ENCODE measurements at regions not wholly inside any gene's neighbourhood (a gene's known extent, or its start where the extent isn't known, plus 50 kb on each side); places are given as distances from the start of the nearest gene placed in this dataset.

- DNase-seq, result no peak
These were observed 549.9 kb upstream of the RGS18 start for GRCh38 chr1:191608367-191608766.

GRCh38 chr1:191609305-191609704 lies 549.0 kb upstream of the RGS18 start:
- DNase-seq, result no peak

DNA sequence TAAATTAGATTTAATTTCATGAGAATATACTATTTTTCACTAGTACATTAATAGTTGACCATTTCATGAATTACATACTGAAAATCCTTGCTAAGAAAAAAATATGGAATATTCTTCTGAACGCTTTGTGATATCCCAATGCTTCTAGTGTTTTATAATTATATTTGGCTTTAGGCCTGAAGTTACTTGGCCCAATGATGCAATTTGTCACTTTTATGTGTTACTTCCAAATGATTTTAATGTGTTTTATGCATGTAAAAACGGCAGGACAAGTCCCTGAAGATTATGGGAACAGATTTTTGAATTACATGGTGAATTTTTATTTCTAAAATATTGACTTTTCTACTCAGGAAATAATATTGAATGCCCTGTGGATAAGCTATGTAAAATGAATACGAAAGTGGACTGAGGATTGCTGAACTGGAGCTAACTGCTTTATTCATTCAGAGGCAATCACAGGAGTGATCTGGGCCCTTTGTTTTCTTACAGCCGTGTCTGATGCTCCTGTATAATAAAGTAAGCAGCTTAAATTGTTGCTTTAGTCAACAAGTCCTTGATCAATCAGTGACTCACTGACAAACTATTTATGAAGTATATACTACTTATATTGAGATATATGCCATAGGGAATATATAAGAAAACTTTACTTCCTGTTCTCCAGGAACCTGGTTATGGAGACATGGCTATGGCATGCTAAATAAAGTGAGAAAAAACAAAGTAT lies 543.0 kb upstream of the RGS18 start:
- no peak for DNase-seq

- no peak for DNase-seq
These were observed 540.1 kb upstream of the RGS18 start for GRCh38 chr1:191618181-191618580.

DNA sequence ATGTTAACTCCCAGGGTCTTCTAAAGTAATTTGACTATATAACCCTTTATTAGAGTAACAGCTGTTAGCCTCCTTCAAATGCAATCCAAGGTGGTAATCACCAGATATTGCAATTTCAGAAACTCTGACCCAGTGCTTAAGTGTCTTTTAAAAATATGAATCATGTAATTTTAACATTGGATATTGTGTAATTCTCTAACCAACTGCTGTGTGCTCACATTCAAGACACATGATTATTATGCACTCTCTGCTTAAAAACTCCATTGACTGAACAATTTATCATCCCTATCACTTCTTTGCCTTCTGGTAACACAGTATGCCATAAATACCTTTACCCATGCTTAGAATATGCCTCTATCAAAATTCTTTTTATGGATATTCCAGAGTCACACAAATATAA lies 537.4 kb upstream of the RGS18 start:
- no peak for DNase-seq

GRCh38 chr1:191624044-191624443 lies 534.2 kb upstream of the RGS18 start:
- DNase-seq, result no peak

DNA sequence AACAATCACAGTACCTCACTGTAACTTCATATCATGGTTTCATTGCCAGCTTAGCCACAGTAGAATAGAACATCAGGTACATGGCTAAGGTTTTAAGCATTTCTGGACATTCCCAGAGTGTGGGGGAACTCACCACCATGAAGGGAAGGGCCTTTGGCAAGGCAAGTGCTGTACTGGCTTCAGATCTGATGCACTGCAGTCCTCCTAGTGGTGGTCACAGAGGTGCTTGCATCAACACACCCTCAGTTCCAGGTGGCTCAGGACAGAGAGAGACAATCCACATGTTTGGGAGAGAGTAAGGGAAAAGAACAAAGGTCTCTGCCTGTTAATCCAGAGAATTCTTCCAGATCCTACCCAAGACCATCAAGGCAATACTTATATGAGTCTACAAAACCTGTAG lies 528.4 kb upstream of the RGS18 start:
- DNase-seq, result no peak

- no peak for DNase-seq
These were observed 523.3 kb upstream of the RGS18 start for GRCh38 chr1:191634801-191635508.

DNA sequence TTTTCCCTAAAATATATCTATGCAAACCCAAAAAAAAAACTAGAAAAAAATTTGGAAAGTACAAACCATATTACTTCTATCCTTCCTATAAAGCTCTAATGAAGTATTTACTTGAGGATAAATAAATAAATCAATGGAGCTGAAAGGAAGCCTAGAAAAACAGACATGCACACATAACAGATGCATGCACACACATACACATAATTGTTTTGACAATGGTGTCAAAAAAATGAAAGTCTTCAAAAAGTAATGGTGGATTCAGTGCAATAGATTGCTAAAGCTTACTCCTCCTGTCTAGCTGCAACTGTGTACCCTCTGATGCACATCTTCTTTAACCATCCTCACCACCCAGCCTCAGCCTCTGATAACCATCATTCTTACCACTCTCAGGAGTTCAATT lies 521.9 kb upstream of the RGS18 start:
- DNase-seq, result no peak

- DNase-seq, result no peak
These were observed 516.6 kb upstream of the RGS18 start for GRCh38 chr1:191641420-191642260.

DNA sequence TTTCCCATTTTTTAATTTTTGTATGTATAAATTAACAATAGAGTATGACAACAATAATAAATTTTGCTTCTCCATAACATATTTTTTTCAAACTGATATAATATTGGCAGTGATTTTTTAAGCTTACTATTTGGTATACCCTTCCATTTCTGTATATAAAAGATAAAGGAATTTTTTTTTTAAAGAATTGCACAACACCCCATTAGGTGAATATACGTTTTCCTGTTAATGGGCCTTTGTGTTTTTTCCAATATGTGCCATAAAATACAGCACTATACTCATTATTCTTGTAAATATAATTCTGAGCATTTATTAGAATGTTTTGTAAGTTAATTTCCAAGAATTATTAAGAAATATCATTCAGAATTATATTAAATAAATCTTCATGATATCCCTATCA lies 515.2 kb upstream of the RGS18 start:
- no peak for DNase-seq

DNA sequence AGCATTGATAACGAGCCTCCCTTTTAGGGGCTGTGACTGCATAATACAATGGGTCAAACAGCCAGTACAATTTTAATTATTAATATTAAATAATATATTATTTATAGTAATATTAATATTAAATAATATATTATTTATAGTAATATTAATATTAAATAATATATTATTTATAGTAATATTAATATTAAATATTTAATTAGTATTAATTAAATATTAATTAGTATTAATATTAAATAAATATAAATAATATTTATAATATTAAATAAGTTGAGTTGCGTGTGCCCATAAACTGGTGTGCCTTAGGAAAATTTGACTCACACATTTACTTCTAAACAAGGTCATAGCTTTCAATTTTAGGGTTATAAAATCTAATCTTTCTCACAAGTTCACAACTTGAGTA lies 509.3 kb upstream of the RGS18 start:
- DNase-seq, result no peak

DNA sequence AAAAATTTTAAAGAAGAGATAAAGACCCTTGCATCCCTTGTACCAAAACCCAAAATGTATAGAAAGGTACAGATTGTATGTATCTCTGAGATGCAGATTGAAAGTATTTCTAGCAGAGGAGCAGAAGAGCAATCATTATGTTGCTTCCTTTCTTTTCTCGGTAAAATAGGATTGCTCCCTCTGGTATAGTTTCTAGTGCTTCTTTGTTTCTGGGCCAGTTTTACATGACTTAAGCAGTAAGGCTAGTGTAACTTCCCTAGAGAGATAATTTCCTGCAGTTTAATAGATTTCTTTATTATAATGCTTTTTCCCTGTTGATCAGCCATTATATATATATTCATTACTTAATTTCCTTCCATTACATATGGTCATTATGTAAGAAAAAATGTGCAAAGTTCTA lies 496.2 kb upstream of the RGS18 start:
- DNase-seq, result no peak

DNA sequence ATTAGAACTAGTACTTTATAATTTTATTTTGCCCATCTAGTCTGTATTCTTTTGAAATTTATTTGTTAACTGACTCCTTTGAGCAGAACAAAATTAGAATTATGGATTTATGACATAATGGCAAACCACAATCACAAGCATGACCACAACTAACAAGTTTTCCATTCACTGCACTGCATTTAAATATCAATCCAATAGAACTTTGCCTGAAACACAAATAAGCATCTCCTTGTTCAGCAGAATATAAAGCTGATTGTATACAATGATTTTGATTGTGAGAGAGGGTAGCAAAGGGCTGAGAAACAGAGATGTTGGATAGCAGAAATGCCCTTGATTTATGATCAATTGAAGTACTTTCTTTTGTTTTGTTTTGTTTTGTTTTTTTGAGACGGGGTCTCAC lies 495.5 kb upstream of the RGS18 start:
- DNase-seq, result no peak

DNA sequence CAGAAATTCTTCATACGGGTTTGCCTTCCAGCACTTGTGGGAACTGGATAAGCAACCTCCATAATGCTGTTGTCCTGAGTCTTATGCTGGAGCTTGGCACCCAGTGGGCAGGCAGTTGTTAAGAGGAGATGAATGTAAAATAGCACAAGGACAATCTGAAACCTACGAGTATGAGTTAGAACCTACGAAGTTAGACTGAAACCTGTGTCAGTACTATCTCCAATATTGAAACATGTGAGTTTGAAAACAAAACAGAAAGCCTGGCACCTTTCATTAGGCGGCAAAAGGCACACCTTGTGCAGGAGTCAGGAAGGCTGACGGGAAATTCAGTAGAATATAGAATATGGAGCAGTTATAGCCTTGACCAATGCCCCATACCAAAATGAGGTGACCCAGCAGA lies 489.7 kb upstream of the RGS18 start:
- no peak for DNase-seq

GRCh38 chr1:191669629-191670028 lies 488.6 kb upstream of the RGS18 start:
- no peak for DNase-seq

- no peak for DNase-seq
These were observed 487.0 kb upstream of the RGS18 start for GRCh38 chr1:191671236-191671635.

DNA sequence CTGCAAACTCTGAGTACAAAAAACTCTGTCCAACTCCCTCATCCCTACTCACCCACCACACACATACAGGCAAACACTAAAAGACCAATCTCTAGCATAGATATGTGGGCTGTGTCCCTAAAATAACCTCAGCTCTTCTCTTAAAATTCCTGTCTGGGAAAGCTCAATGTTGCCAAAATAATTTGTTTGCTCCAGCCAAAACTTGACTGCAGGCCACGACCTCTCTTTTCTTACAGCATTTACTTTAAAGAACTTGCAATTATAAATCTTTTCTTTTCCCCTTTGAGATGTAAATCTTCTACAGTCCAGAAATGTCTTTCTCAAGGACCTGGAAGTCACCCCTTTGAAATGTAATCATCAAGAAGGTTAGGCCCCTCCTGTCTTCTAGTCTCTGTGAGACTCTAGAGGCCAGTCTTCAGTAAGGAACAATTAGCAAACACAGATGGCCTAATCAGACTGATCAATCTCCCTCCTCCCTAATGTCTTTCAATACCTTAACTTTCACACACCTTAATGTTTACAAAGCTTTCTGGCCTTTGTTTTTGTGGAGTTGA lies 483.6 kb upstream of the RGS18 start:
- no peak for DNase-seq

DNA sequence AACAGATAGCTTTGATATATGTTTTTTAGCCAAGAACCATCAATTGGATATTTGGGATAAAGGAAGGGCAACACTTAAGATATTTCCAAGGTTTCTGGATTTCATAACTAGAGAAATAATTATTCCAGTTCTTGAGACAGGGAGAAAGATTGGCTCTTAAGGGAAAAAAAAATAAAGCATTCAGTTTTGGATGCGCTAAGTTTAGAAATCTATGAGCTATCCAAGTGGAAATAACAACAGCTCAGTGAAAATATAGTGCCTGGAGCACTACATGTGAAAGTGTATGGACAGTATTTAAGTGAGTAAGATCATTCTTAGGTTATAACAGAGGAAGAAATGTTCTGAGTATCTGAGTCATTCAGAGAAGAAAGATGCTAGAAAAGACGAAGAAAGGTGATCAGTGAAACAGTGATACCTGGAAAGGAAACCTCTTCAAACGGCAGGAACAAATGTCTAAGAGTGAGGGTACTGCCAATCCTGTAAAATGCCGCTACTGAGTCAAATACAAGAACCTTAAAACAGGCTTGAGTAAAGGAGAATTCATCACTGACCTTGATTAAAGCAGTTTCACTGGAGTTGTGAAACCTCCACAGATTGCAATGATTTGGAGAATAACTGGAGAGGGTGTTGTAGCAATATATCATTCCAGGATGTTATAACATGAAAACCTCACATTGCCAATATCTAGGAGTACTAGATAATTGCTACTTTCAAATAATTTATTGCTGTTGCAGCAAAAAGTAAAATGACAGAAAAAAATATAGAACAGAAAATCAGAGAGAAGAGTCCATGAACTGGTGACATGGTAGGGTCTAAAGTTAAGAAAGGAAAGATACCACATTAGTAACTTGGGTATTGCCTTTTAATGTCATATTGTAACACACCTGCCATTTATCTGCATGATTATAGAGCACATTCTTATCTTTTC lies 482.1 kb upstream of the RGS18 start:
- no peak for DNase-seq

GRCh38 chr1:191685669-191686068 lies 472.6 kb upstream of the RGS18 start:
- DNase-seq, result no peak

- DNase-seq, result no peak
These were observed 470.5 kb upstream of the RGS18 start for GRCh38 chr1:191687721-191688120.

DNA sequence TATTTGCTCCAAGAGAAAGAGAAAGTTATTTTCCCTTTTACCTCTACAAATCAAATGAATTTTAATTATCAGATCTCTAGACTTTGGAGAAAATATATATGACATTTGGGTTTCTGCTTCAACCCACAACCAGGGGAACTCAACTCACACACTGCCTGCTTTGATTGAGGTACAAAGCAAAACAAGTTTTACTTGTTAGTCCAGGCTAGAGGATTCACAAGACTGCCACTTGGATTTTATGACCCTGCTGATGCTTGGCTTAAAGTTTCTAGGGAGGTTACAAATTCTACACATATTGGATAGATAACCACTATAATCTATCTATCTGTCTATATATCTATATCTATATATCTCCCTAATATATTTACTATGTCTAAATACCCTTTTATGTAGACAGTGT lies 467.3 kb upstream of the RGS18 start:
- DNase-seq, result no peak
